HUDEP-2 (cell line): ENCODE measurements at regions not wholly inside any gene's neighbourhood (a gene's known extent, or its start where the extent isn't known, plus 50 kb on each side); places are given as distances from the start of the nearest gene placed in this dataset.

Experiments
- DNase-seq, 76 experiments: peaks; one replicate each; lab custom pipeline; 2025; ENCODE audit not compliant: unreplicated experiment in 76 of 76; lab: John Stamatoyannopoulos, UW

DNA sequence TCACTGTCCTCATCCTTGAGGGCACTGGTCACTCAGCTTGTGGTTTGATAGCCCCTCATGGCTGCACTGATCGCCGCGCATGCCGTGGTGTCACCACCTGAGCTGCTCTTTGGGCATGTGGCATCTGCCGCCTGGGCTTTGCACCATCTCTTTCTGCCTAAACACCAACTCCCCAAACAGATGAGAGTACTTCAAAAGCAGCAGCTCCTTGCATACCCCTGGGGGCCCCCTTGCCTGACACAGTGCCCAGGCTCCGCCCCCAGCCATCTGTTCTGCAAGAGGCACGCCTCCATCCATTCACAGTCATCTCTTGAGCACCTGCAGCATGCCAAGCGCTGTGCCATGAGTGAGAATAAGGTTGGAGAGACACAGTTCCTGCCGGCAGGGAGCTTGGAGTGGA is 104.5 kb upstream of the B3GAT1 start:
- DNase-seq = no peak

DNA sequence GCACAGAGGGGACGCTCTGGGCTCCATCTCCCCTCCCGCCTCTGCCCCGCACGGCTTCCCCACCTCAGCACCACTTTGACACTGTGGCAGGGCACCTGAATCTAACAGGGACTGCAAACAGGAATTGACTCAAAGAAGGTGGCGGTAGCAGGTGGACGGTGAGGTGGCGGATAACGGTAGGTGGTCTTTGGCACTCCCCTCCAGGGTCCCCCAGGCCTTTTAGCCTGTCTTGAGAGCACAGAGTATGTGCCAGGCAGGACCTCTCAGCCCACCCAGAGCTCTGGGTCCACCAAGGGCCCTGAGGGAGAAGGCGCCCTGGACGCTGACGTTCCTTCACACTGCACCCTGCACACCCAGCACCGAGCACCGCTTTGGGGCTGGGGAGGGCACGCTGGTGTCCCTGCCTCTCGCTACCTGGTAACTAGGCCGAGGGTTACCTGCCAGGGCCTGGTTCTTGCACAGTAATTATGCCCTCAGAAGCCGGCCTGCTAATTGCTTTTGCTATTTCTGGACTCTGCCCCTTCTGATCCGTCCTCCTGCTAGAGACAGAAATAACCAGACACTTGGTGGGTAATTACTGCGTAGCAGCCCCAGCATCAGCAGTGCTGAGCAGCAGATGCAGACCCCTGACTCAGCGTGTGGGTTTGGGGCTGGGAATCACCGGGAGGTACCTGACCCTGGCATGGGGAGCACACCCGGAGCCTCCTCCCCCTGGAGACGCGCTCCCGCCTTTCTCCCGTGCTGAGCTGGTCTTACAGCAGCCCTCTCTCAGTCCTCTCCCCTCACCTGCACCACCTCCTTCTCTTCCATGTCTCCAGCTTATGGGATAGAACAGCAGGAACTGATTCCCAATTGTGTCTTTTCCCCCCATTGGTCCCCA is 103.3 kb upstream of the B3GAT1 start:
- DNase-seq = no peak

- DNase-seq = no peak
Observed at GRCh38 chr11:134514354-134514951, 102.4 kb upstream of the B3GAT1 start.

GRCh38 chr11:134513585-134514120 is 101.6 kb upstream of the B3GAT1 start:
- DNase-seq = no peak

- DNase-seq = no peak
Observed at GRCh38 chr11:134512571-134513538, 100.8 kb upstream of the B3GAT1 start.

DNA sequence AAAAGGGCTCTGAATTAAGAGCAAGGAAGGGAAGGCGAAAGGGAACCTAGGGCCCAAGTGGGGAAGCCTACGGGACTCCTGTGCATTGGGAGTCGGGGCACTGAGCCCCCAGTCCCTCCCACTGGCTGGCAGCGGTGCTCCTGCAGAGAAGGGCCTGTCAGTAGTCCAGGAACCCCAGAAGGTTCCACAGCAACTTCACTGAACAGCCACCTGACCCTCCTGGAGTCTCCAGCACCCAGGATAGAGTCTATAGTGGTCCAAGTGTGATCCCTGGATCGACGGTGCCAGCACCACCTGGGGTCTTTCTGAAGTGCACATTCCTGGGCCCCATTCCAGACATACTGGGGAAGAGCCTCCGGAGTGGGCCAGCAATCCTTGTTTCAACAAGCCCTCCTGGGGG is 100.0 kb upstream of the B3GAT1 start:
- DNase-seq = no peak

DNA sequence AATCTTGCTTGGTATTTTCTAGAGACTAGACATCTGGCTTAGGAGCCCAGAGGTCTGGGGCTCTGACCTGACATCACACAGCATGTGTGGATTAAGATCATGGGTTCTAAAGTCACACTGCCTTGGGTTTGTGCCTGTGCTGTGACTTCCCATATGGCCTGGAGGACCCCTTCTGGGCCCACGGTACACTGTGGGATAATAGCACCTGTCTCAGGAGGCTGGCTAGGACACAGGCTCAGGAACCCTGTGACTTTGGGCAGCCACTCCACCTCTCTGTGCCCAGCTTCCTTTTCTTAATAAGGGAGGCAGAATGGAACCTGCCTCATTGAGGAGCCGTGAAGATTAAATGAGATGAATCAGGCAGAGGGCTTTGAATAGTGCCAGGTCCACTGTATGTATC is 99.2 kb upstream of the B3GAT1 start:
- DNase-seq = no peak

- no peak for DNase-seq
Observed at GRCh38 chr11:134510233-134511040, 98.4 kb upstream of the B3GAT1 start.

- DNase-seq = no peak
Observed at GRCh38 chr11:134509381-134510232, 97.6 kb upstream of the B3GAT1 start.

DNA sequence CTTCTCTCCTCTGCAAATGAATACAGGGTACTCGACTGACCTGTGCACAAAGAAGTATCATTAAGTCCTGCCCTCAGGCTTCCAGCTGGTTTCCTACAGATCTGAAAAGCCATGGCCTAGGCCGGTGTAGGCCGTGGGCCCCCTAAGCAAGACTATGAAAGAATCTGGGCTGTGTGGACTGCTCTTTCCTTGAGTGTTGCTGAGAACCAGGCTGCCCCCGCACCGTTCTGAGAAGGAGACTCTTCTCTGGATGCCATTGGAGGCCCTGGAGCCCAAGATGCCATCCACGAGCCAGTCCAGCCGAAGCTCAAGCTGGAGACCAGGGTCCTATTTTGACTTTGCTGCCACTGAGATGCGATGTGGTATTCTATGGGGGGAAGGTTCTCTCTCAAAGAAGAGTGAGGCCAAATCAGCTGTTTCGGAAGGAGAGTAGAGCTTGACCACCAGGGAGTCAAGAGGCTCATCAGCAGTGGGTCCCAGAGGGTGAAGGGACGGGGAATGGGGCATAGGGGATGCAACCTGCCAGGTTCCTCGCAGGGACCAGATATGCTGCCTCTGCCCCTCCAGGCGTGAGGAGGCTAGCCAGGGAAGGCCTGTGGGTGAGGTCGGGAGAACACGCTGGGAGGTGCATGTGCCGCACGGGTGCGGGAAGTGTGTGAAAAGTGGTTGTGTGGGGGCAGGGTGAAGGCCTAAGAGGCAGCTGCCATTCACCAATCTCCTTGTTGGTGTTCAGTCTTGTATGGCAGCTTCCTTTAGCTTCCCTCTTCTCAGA is 96.4 kb upstream of the B3GAT1 start:
- no peak for DNase-seq

DNA sequence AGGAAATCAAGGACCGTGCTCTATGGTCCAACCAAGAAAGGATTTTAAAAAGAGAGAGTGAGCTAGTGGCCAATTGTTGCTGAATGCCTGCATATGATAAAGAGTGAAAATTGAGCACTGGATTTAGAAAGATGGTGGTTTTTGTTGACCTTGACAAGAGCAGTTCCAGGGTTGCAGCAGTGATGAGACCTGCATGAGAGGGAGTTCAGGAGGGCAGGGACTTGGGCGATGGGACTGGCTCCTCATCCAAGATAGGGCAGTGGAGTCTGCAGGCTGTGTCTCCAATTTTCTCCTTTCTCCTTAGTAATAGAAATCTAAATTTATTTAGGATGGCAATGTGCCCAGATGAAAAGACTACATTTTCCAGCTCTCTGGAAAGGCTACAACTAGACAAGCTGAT is 94.0 kb upstream of the B3GAT1 start:
- DNase-seq = no peak

- no peak for DNase-seq
Observed at GRCh38 chr11:134505125-134505524, 93.1 kb upstream of the B3GAT1 start.

DNA sequence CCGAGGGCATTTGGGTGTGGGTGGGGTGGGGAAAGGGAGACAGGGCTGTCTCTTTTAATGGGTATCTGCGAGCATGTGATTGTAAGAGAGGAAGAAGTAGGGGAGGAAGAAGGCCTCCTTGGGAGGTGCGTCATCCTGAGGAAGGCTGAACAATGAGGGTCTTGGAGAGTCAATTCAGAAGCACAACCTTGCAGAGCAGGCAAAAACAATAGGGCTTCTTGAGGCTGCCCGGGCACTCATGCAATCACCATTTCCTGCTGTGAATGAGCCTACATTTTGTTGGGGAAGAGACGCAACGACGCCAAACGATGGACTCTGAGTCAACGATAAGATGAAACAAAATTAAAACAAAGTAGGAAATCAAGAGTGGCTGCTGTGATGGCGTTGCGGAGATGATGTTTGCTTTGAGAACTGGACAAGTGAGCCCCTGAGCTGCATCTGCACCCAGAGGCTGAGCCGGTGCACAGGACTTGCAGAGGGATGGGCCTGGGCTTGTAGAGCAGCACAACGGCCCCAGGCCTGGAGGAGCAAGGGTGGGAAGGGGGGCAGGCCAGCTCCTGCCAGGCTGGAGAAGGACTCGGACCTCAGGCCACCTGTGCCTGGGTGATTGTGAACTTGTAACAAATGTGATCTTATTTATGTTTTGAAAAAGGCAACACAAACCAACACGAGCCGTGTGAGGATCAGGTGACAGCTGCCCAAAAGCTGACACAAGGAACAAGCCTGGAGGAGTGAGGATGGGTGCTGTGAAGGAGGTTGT is 92.3 kb upstream of the B3GAT1 start:
- no peak for DNase-seq

- DNase-seq = no peak
Observed at GRCh38 chr11:134503596-134503995, 91.6 kb upstream of the B3GAT1 start.

DNA sequence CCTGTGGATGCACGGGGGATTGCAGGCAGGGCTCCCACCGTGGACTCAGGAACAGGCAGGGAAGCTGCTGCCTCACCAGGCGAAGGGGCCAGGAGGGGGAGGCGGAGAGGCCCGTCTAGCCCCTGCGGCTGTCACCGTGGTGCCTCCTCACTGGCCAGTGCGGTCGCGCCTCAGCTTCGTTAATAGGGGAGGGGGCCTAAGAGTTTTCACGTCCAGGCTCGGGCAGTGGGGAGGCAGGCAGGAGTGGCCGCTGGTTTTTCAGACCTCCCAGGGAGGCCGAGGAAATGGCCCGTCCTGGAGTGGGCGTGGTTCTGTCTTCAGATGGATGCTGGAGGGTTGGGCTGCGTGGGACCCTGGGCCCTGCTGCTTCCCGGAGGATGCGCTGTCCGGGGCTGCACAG is 91.1 kb upstream of the B3GAT1 start:
- DNase-seq = no peak

GRCh38 chr11:134502153-134502550 is 90.1 kb upstream of the B3GAT1 start:
- no peak for DNase-seq

DNA sequence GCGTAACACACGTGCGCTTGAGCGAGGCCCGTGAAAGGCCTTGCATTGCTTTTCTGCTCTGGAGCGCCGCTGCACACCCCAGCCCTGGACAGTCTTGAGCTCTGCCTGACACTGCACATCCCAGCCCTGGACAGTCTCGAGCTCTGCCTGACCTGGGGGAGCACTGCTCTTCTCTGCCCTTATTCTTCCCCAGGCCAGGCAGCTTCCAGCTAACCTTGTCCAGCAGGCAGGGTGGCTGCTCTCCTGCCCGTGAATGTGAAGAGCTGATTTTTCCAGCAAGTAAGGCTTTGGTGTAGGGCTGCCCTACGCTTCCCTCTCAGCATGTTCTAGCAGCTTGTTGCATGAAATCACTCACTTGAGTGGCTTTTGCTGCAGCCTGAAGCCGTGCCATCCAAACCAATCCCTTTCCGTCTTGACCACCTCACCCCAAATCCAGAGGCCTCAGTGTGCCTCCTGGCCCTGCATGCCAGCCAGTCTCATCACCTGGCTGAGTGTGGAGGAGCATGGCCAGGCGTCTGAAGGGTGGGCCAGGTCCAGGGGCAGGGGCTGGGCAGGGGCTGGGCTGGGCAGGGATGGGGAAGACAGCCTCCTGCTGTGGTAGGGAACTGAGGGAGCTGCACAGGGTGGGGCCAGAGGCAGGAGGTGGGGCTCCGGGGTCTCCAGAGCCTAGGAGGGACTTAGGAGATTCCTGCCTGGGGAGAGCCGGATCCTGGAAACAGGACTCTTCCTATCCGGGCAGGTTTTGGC is 89.5 kb upstream of the B3GAT1 start:
- DNase-seq = no peak
